ENCODE measurements at regions not wholly inside any gene's neighbourhood (a gene's known extent, or its start where the extent isn't known, plus 50 kb on each side); places are given as distances from the start of the nearest gene placed in this dataset.
A peak's percentile ranks its signal among the peaks of the same experiment; 100 is the strongest.

DNA sequence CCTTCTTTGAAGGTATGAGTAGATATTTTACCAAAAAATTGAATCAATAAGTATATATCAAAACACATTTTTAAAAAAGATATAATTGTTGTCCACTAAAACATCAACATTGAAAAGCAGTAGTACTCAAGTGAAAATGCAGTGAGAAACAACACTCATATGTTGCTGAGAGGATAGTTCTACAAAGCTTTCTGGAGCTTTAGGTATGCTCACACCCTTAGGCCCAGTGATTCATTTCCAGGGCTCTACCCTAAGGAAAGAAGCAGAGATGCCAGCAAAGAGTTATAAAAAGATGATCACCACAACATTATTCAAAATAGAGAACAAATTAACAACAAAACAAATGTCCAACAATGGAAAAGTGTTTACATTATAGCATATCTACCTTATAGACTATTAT lies 197.3 kb upstream of the CCDC150 start:
- H3K27ac ChIP-seq = no peak overlapping the region
- H3K9me3 ChIP-seq = no peaks in the 10 kb centered on the region
- H3K27me3 ChIP-seq = no peaks in the 10 kb centered on the region
- no peak overlapping the region for H3K4me3 ChIP-seq
- peaks cover 0 to 6% (median 0%) of the 10 kb centered on the region in 12 donors for H3K4me1 ChIP-seq
- no peaks in the 10 kb centered on the region for H3K36me3 ChIP-seq
- intact Hi-C loops (cut with DNase I) = no loop called here
- TF ChIP-seq, protein P1, sequence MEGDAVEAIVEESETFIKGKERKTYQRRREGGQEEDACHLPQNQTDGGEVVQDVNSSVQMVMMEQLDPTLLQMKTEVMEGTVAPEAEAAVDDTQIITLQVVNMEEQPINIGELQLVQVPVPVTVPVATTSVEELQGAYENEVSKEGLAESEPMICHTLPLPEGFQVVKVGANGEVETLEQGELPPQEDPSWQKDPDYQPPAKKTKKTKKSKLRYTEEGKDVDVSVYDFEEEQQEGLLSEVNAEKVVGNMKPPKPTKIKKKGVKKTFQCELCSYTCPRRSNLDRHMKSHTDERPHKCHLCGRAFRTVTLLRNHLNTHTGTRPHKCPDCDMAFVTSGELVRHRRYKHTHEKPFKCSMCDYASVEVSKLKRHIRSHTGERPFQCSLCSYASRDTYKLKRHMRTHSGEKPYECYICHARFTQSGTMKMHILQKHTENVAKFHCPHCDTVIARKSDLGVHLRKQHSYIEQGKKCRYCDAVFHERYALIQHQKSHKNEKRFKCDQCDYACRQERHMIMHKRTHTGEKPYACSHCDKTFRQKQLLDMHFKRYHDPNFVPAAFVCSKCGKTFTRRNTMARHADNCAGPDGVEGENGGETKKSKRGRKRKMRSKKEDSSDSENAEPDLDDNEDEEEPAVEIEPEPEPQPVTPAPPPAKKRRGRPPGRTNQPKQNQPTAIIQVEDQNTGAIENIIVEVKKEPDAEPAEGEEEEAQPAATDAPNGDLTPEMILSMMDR (IDR thresholded peaks at IDR 0.05) = no peak
- no peak for TF ChIP-seq POLR2A (IDR thresholded peaks at IDR 0.05)
- DNase-seq = no peak
- ATAC-seq = no peak

DNA sequence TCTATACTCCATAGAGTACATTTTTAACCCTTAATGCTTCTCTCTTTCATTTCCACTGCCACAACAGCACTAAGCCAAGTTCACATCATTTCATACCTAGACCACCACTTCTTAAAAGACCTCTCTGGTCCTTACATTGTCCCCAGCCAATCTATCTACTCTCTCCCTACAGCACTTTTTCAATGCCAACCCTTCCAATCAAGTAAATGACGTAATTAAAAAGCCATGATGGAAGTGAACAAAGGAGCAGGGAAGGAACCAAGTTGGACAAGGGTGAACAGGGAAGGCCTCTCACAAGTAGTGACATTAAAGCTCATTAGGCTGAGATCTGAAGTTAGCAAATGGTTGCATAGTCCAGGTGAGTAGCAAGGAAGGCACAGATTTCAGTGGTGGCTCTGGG lies 195.1 kb upstream of the CCDC150 start:
- TF ChIP-seq, protein P1 (IDR thresholded peaks at IDR 0.05) = no peak
- TF ChIP-seq POLR2A (IDR thresholded peaks at IDR 0.05) = no peak
- Histone ChIP-seq H3K27me3 (no peaks in the 10 kb centered on the region), H3K4me3 (no peak overlapping the region), H3K9me3 (no peaks in the 10 kb centered on the region), H3K27ac (no peak overlapping the region), H3K4me1 (peaks cover 0 to 5% (median under 1%) of the 10 kb centered on the region in 12 donors), H3K36me3 (no peaks in the 10 kb centered on the region)
- intact Hi-C loops (cut with DNase I) = no loop called here
- WGBS, 4 donors = 95 to 100% (median 97%) methylated on average over 1 of the region's 1 CpG
- ATAC-seq (no peak), DNase-seq (no peak)

DNA sequence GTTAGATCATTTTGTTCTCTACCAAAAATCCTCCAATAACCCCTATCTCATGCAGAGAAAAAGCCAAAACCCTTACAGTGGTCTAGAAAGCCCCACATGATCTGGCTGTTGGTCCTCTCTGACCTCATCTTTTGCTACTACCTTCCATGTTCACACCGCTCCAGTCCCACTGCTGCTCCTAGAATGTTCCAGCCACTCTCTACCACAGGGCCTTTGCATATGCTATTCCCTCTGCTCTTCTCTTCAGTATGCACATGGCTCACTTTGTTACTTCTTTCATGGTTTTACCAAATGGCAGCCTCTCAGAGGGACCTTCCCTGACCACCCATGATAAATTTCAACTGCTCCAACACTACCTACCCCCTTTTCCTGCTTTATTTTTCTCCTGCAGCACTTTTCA lies 193.5 kb upstream of the CCDC150 start:
- no peaks in the 10 kb centered on the region for H3K9me3 ChIP-seq
- no peak overlapping the region for H3K27ac ChIP-seq
- no peak overlapping the region for H3K4me3 ChIP-seq
- intact Hi-C loops (cut with DNase I) = loop anchor here in 1 of 10 donors (5.0 kb wide), 1 partner anchor 84 kb away; no protein-coding TSS in a partner anchor
- no peak for TF ChIP-seq POLR2A (IDR thresholded peaks at IDR 0.05)
- TF ChIP-seq, protein P1 (IDR thresholded peaks at IDR 0.05) = no peak
- WGBS, 4 donors = 96 to 100% (median 99%) methylated on average over 1 of the region's 1 CpG
- H3K4me1 ChIP-seq = peaks cover 0 to 5% (median 0%) of the 10 kb centered on the region in 12 donors
- DNase-seq (no peak), ATAC-seq (peak in 1 of 4 donors; percentile 10)
- no peaks in the 10 kb centered on the region for H3K36me3 ChIP-seq
- H3K27me3 ChIP-seq = no peaks in the 10 kb centered on the region

DNA sequence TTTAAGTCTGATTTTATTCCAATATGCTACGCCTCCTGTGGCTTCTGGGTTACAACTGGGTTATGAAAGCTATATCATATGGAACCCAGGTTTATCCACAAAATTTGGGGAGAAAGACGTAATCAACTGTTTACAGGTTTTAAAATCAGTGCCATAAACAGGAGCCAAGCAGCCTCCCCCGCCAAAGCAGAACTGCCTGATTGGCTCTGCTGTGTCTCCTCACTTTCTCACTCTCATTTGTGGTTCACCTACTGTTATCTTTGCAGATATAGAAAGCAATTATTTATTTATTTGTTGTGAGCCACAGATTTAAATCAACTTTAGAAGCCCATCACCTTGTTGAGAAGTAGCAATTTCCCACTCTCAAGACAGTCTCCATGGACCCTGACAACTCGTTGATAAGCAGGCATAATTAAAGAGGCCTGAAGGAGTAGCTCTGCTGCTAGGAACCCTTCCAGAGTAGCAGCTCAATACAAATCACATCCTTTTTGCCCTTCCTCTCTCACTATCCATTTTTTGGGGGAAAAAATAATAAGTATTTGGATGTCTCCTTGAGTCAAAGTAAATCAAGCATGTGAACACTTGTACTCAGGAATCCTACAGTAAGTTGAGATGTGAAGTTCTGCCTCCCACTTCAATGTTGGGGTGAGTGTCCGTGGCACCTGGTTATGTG lies 191.0 kb upstream of the CCDC150 start:
- H3K9me3 ChIP-seq = no peaks in the 10 kb centered on the region
- ATAC-seq (no peak), DNase-seq (no peak)
- intact Hi-C loops (cut with DNase I) = loop anchor here in 1 of 10 donors (5.0 kb wide), 1 partner anchor 86 kb away; no protein-coding TSS in a partner anchor
- no peak for TF ChIP-seq POLR2A (IDR thresholded peaks at IDR 0.05)
- TF ChIP-seq, protein P1 (IDR thresholded peaks at IDR 0.05) = no peak
- H3K4me3 ChIP-seq = no peak overlapping the region
- no peak overlapping the region for H3K27ac ChIP-seq
- WGBS, 4 donors = 88 to 93% (median 91%) methylated on average over 5 of the region's 5 CpGs
- H3K4me1 ChIP-seq = peaks cover 0 to 13% (median 0%) of the 10 kb centered on the region in 12 donors
- H3K27me3 ChIP-seq = no peaks in the 10 kb centered on the region
- no peaks in the 10 kb centered on the region for H3K36me3 ChIP-seq
